ENCODE measurements at regions not wholly inside any gene's neighbourhood (a gene's known extent, or its start where the extent isn't known, plus 50 kb on each side); places are given as distances from the start of the nearest gene placed in this dataset.
"Not testable (repeated sequence)": the region's sequence is repeated elsewhere in the genome, so short reads cannot be mapped to it uniquely, and the experiment has no call there.

- no peak for DNase-seq
These were observed 130.8 kb downstream of the DNAJB6 start for GRCh38 chr7:157467496-157468212.

GRCh38 chr7:157468221-157469111 lies 131.7 kb downstream of the DNAJB6 start:
- DNase-seq: no peak

- DNase-seq: no peak
These were observed 132.6 kb downstream of the DNAJB6 start for GRCh38 chr7:157469181-157470016.

- DNase-seq: no peak
These were observed 133.2 kb downstream of the DNAJB6 start for GRCh38 chr7:157470017-157470322.

GRCh38 chr7:157470701-157471131 lies 133.9 kb downstream of the DNAJB6 start:
- DNase-seq: no peak

GRCh38 chr7:157471259-157472125 lies 134.7 kb downstream of the DNAJB6 start:
- DNase-seq: no peak

- DNase-seq: no peak
These were observed 135.7 kb downstream of the DNAJB6 start for GRCh38 chr7:157472311-157473050.

- no peak for DNase-seq
These were observed 136.3 kb downstream of the DNAJB6 start for GRCh38 chr7:157473051-157473569.

- peak; percentile 36 for DNase-seq
These were observed 137.9 kb downstream of the DNAJB6 start for GRCh38 chr7:157474685-157475084.

- DNase-seq: no peak
These were observed 138.3 kb downstream of the DNAJB6 start for GRCh38 chr7:157475095-157475494.

- no peak for DNase-seq
These were observed 138.8 kb downstream of the DNAJB6 start for GRCh38 chr7:157475601-157476000.

- DNase-seq: no peak
These were observed 139.4 kb downstream of the DNAJB6 start for GRCh38 chr7:157476201-157476600.

- no peak for DNase-seq
These were observed 140.1 kb downstream of the DNAJB6 start for GRCh38 chr7:157476654-157477549.

- DNase-seq: peak; percentile 33
These were observed 140.9 kb downstream of the DNAJB6 start for GRCh38 chr7:157477550-157478212.

GRCh38 chr7:157478611-157479010 lies 141.8 kb downstream of the DNAJB6 start:
- DNase-seq: not testable (repeated sequence)

- DNase-seq: no peak
These were observed 142.5 kb downstream of the DNAJB6 start for GRCh38 chr7:157479326-157479725.

- no peak for DNase-seq
These were observed 143.7 kb downstream of the DNAJB6 start for GRCh38 chr7:157480371-157481050.

GRCh38 chr7:157481389-157481788 lies 144.6 kb downstream of the DNAJB6 start:
- DNase-seq: no peak

GRCh38 chr7:157482025-157482424 lies 145.2 kb downstream of the DNAJB6 start:
- DNase-seq: no peak
